Breast epithelium (tissue), 4 donors: ENCODE measurements at regions not wholly inside any gene's neighbourhood (a gene's known extent, or its start where the extent isn't known, plus 50 kb on each side); places are given as distances from the start of the nearest gene placed in this dataset.
"Not testable (repeated sequence)": the region's sequence is repeated elsewhere in the genome, so short reads cannot be mapped to it uniquely, and the experiment has no call there.

Experiments
- DNase-seq, 2 donors: peaks; one replicate each; pipeline ENCODE4 v3.0.0-alpha.2; 2019; ENCODE audit warnings: low spot score in 2 of 2
- H3K27ac ChIP-seq, 2 donors: fragments of 200-600 bp; sonication (generic) in 1 of 2; one replicate each; pipeline ENCODE4 v1.5.1; 2016 to 2019; ENCODE audit warnings: mild to moderate bottlenecking in 1 of 2
- H3K27me3 ChIP-seq, 2 donors: fragments of 200-600 bp; sonication (generic) in 1 of 2; one replicate each; pipeline versions ENCODE4 v1.5.1 to v1.6.0; 2017 to 2019; ENCODE audit warnings: control low read depth in 1 of 2, mild to moderate bottlenecking in 1 of 2
- H3K36me3 ChIP-seq: fragments of 200-600 bp; one replicate; pipeline ENCODE4 v1.5.1; 2019
- H3K4me1 ChIP-seq, 2 donors: fragments of 200-600 bp; sonication (generic); one replicate each; pipeline ENCODE4 v1.5.1; 2016 to 2019; ENCODE audit warnings: control low read depth in 1 of 2
- H3K4me3 ChIP-seq, 3 donors: fragments of 200-600 bp; sonication (generic); 1 replicate in 2 of 3; 2 replicates in 1 of 3; pipeline ENCODE4 v1.5.1; 2016 to 2019; ENCODE audit warnings: mild to moderate bottlenecking in 3 of 3, moderate library complexity in 2 of 3
- H3K9me3 ChIP-seq, 2 donors: fragments of 200-600 bp; sonication (generic) in 1 of 2; one replicate each; pipeline ENCODE4 v1.5.1; 2016 to 2019; ENCODE audit warnings: control low read depth in 1 of 2
- CTCF ChIP-seq, 3 donors: fragments of 450-650 bp; IDR thresholded peaks; one replicate each; pipeline ENCODE4 v1.5.1; 2016 to 2017; ENCODE audit warnings: antibody characterized with exemption in 3 of 3, mild to moderate bottlenecking in 3 of 3, moderate library complexity in 3 of 3
- POLR2A ChIP-seq: fragments of 450-650 bp; IDR thresholded peaks from one replicate; pipeline ENCODE4 v1.6.1; 2016; ENCODE audit warnings: antibody characterized with exemption, mild to moderate bottlenecking, moderate library complexity
- POLR2AphosphoS5 ChIP-seq, 3 donors: sonication (generic); formaldehyde crosslinking; IDR thresholded peaks; one replicate each; pipeline ENCODE4 v1.6.1; 2017; ENCODE audit warnings: antibody characterized with exemption in 3 of 3
- intact Hi-C: fragments of 100-400 bp; cut with DNase I; formaldehyde crosslinking; loops from one replicate; pipeline ENCODE4 v1.15.1; 2023; ENCODE audit warnings: low total_unique reads

- Histone ChIP-seq H3K27ac (no peak overlapping the region), H3K4me1 (no peaks in the 10 kb centered on the region), H3K36me3 (no peaks in the 10 kb centered on the region), H3K27me3 (peaks cover 0 to 14% of the 10 kb centered on the region in 2 donors), H3K4me3 (no peak overlapping the region), H3K9me3 (no peaks in the 10 kb centered on the region)
- no peak for DNase-seq
- intact Hi-C loops = no loop called here
- TF ChIP-seq POLR2AphosphoS5 (IDR thresholded peaks at IDR 0.05) = no peak
- TF ChIP-seq POLR2A = no peak
- no peak for TF ChIP-seq CTCF (IDR thresholded peaks at IDR 0.05)
These were observed 66.1 kb downstream of the RBMX2 start for GRCh38 chrX:130467936-130468335.

DNA sequence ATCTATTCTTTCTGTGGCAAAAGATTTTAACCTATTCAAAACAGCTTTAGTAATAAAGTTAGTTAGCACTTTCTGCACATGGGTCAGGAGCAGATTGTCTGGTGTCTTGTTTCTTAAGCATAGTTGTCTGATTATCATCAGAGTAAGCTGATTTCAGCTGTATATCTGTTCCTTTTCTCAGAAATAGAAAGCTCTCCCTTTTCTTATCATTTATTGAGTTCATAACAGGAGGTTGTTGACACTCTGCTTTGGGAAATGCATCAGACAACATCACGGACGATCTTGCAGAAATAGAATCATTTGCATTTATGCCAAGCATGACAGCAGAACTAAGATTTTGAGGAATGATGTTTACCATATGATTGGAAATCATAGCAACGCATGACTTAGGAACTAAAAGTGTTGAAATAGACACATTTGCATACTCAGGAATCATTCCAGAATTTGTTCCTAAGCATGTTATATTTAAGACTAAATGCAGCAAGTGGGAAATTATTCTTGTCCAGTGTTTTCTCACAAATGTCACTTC, 66.7 kb downstream of the RBMX2 start:
- H3K4me1 ChIP-seq = no peaks in the 10 kb centered on the region
- TF ChIP-seq POLR2AphosphoS5 (IDR thresholded peaks at IDR 0.05) (no peak), POLR2A (no peak), CTCF (IDR thresholded peaks at IDR 0.05) (no peak)
- no peaks in the 10 kb centered on the region for H3K36me3 ChIP-seq
- no peak overlapping the region for H3K4me3 ChIP-seq
- H3K9me3 ChIP-seq = no peaks in the 10 kb centered on the region
- H3K27ac ChIP-seq = no peak overlapping the region
- intact Hi-C loops = no loop called here
- peaks cover 0 to 14% of the 10 kb centered on the region in 2 donors for H3K27me3 ChIP-seq
- DNase-seq = no peak

GRCh38 chrX:130482871-130483270, 81.1 kb downstream of the RBMX2 start:
- intact Hi-C loops = no loop called here
- TF ChIP-seq CTCF (IDR thresholded peaks at IDR 0.05) (no peak), POLR2A (no peak), POLR2AphosphoS5 (IDR thresholded peaks at IDR 0.05) (no peak)
- Histone ChIP-seq H3K9me3 (no peaks in the 10 kb centered on the region), H3K36me3 (no peaks in the 10 kb centered on the region), H3K27ac (no peak overlapping the region), H3K4me3 (no peak overlapping the region), H3K27me3 (peaks cover 0 to 32% of the 10 kb centered on the region in 2 donors), H3K4me1 (no peaks in the 10 kb centered on the region)
- no peak for DNase-seq

GRCh38 chrX:130485870-130486269, 84.1 kb downstream of the RBMX2 start:
- H3K36me3 ChIP-seq = no peaks in the 10 kb centered on the region
- H3K4me1 ChIP-seq = no peaks in the 10 kb centered on the region
- DNase-seq = no peak

DNA sequence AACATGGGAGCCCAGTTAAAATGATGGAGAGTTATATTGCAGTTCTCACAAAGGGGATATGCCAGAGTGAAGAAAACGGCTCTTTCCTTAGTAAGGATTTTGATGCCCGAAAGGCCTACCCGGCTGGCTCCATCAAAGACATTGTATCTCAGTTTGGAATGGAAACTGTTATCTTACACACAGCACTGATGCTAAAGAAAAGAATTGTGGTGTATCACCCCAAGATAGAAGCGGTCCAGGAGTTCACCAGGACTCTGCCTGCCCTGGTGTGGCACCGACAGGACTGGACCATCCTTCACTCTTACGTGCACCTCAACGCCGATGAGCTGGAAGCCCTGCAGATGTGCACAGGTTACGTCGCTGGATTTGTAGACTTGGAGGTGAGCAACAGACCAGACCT, 93.7 kb downstream of the RBMX2 start:
- DNase-seq, H3K9me3 ChIP-seq, H3K4me1 ChIP-seq, H3K4me3 ChIP-seq, H3K36me3 ChIP-seq, H3K27ac ChIP-seq, intact Hi-C loops: not testable (repeated sequence)
- peaks cover 0 to 18% of the 10 kb centered on the region in 2 donors for H3K27me3 ChIP-seq

More at GRCh38 chrX:130485870-130486269, 84.1 kb downstream of the RBMX2 start:
- Histone ChIP-seq H3K9me3 (no peaks in the 10 kb centered on the region), H3K4me3 (no peak overlapping the region), H3K27me3 (peaks cover 0 to 32% of the 10 kb centered on the region in 2 donors), H3K27ac (no peak overlapping the region)
- intact Hi-C loops = no loop called here
- TF ChIP-seq POLR2A = no peak
- no peak for TF ChIP-seq CTCF (IDR thresholded peaks at IDR 0.05)
- no peak for TF ChIP-seq POLR2AphosphoS5 (IDR thresholded peaks at IDR 0.05)

- Histone ChIP-seq H3K27ac (no peak overlapping the region), H3K9me3 (no peaks in the 10 kb centered on the region), H3K27me3 (peaks cover 0 to 6% of the 10 kb centered on the region in 2 donors), H3K36me3 (no peaks in the 10 kb centered on the region), H3K4me3 (no peak overlapping the region), H3K4me1 (no peaks in the 10 kb centered on the region)
- no peak for DNase-seq
- intact Hi-C loops = no loop called here
- TF ChIP-seq POLR2A (no peak), POLR2AphosphoS5 (IDR thresholded peaks at IDR 0.05) (no peak), CTCF (IDR thresholded peaks at IDR 0.05) (no peak)
These were observed 95.7 kb downstream of the RBMX2 start for GRCh38 chrX:130497531-130497930.
